Cardiac fibroblast (primary cell): ENCODE measurements at regions not wholly inside any gene's neighbourhood (a gene's known extent, or its start where the extent isn't known, plus 50 kb on each side); places are given as distances from the start of the nearest gene placed in this dataset.

Source experiments
- DNase-seq, 2 donors: peaks; one replicate each; pipeline versions ENCODE4 v3.0.0 to v3.0.0-alpha.2; 2010; ENCODE audit warnings: low read depth in 2 of 2
- H3K4me3 ChIP-seq, 2 donors: replicated peaks in 1 of 2; 1 replicate in 1 of 2; 2 replicates in 1 of 2; pipeline ENCODE4 v1.5.1; 2011; ENCODE audit warnings: low read depth in 2 of 2, low read length in 2 of 2, mild to moderate bottlenecking in 2 of 2, moderate library complexity in 1 of 2
- TF ChIP-seq, protein P1 (sequence below): IDR thresholded peaks from one replicate; pipeline ENCODE4 v1.5.1; 2011; ENCODE audit warnings: low read depth, mild to moderate bottlenecking, low read length, inconsistent platforms

DNA sequence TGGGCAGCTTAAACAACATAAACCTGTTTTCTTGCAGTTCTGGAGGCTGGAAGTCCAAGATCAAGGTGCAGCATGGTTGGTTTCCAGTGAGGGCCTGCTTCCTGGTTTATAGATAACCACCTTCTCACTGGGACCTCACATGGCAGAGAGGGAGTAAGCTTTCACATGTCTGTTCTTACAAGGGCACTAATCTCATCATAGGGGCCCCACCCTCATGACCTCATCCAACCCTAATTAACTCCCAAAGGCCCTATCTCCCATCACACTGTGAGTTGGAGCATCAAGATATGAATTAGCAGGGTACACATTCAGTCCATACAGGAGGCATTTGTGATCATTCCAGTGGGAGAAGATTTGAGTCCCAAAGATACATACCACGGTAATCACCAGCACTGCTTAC lies 50.5 kb upstream of the GRIN2A start:
- H3K4me3 ChIP-seq, result no peak overlapping the region
- DNase-seq, result no peak
- TF ChIP-seq, protein P1, sequence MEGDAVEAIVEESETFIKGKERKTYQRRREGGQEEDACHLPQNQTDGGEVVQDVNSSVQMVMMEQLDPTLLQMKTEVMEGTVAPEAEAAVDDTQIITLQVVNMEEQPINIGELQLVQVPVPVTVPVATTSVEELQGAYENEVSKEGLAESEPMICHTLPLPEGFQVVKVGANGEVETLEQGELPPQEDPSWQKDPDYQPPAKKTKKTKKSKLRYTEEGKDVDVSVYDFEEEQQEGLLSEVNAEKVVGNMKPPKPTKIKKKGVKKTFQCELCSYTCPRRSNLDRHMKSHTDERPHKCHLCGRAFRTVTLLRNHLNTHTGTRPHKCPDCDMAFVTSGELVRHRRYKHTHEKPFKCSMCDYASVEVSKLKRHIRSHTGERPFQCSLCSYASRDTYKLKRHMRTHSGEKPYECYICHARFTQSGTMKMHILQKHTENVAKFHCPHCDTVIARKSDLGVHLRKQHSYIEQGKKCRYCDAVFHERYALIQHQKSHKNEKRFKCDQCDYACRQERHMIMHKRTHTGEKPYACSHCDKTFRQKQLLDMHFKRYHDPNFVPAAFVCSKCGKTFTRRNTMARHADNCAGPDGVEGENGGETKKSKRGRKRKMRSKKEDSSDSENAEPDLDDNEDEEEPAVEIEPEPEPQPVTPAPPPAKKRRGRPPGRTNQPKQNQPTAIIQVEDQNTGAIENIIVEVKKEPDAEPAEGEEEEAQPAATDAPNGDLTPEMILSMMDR, result no peak

DNA sequence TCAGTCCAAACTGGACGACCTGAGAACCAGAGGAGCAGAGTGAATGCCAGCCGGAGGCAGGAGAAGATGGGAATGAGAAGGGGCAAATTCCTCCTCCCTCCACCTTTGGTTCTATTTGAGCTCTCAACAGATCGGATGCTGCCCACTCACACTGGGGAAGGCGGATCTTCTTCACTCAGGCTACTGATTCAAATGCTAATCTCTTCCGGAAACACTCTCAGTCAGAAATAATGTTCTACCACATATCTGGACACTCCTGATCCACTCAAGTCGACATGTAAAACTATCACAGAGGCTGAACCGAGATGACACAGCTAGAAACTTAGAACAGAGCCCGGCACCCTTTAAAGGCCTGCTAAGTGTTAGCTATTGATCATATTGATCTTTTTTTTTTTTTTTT lies 57.4 kb upstream of the GRIN2A start:
- no peak for DNase-seq
- TF ChIP-seq, protein P1, result no peak
- no peak overlapping the region for H3K4me3 ChIP-seq

DNA sequence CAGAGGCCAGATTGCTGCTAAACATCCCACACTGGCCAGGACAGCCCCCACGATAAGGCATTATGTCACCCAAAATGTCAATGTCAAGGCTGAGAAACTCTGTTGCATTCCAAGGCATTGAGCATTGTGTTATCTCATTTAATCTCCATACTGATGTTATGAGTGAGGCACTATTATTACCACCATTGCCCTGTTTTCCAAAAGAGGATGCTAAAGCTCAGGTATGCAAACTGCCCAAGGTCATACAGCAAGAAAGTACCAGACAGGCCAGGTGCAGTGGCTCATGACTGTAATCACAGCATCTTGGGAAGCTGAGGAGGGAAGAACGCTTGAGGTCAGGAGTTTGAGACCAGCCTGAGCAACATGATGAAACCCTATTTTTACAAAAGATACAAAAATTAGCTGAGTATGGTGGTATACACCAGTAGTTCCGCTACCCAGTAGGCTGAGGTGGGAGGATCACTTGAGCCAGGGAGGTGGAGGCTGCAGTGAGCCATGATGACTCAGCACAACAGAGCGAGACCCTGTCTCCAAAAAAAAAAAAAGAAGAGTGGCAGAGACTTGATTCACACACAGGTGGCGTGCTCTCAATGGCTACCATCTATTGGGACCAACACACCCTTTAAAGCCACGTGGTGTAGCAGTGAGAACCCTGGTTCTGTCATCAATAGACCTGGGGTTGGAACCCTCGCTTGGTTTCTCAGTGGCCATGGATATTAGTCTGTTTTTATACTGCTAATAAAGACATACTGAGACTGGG lies 58.8 kb upstream of the GRIN2A start:
- TF ChIP-seq, protein P1, result no peak
- H3K4me3 ChIP-seq, result no peak overlapping the region
- DNase-seq, result no peak

DNA sequence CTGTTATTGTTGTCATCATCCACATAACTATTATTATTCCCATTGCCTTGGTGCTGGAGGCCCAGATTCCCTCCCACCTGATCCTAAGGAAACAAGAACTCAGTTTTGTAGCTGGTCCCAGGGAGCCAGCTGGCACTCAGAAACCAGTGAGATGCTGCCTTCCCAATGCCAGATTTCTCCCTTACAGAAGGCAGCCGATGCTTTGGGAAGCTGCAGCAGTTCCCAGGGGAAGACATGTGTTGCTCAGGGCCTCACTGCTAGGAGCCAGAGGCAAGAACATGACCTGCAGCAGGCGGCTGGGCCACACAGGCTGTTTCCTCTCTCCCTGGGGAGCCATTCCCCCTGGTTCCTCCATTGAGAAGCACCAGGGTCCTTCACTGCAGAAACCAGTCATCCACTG lies 59.9 kb upstream of the GRIN2A start:
- no peak overlapping the region for H3K4me3 ChIP-seq
- TF ChIP-seq, protein P1, result no peak
- DNase-seq, result no peak

DNA sequence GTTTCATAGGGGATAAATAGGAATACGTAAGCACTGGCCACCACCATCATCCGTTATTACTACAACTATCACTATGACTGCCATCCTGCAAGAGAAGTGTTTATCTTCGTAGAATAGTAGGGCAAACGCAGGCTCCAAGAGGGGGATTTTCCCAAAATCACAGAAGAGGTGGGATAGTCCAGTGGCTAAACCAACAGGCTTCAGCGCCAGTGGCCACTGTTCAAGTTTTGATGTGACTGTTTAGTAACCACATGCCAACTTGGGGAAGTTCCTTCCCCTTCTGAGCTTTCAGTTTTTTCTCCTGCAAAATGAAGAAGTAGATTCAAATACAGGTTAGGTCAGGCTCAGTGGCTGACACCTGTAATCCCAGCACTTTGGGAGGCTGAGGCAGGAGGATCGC lies 60.7 kb upstream of the GRIN2A start:
- TF ChIP-seq, protein P1, result no peak
- no peak for DNase-seq
- no peak overlapping the region for H3K4me3 ChIP-seq

DNA sequence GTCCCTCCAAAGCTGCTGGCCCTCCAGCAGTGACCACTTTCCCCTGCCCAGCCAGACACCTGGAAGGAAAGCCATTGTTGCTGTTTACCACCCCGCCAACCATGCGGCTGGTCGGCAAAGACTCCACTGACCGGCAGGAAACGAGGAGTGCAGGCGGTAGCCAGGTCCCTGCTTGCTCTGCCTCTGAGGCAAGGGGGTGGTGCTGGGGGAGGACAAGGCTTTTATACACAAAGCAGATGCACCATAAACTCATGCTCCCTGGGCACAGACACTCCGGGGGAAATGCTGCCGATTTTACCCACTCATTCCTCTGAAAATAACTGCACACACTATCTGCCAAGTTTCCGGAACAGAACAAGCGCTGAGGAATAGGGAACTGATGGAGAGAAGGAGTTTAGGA lies 62.8 kb upstream of the GRIN2A start:
- H3K4me3 ChIP-seq, result no peak overlapping the region

More for the DNA sequence above, 62.8 kb upstream of the GRIN2A start:
- TF ChIP-seq, protein P1, result no peak
- DNase-seq, result no peak
